Ovary (tissue), 3 donors: ENCODE measurements at regions not wholly inside any gene's neighbourhood (a gene's known extent, or its start where the extent isn't known, plus 50 kb on each side); places are given as distances from the start of the nearest gene placed in this dataset.

Source experiments
- POLR2A ChIP-seq: fragments of 450-650 bp; IDR thresholded peaks from one replicate; pipeline ENCODE4 v1.6.1; 2017; ENCODE audit warnings: antibody characterized with exemption, mild to moderate bottlenecking, moderate library complexity
- TF ChIP-seq, protein P1 (sequence below), 3 donors: fragments of 450-650 bp in 2 of 3; fragments of 200-600 bp in 1 of 3; IDR thresholded peaks; one replicate each; pipeline versions ENCODE4 v1.5.1 to v1.8.0; 2016 to 2022; ENCODE audit warnings: antibody characterized with exemption in 3 of 3, mild to moderate bottlenecking in 1 of 3
- donor health status: DM: no; HTN: no; CAD: no.

DNA sequence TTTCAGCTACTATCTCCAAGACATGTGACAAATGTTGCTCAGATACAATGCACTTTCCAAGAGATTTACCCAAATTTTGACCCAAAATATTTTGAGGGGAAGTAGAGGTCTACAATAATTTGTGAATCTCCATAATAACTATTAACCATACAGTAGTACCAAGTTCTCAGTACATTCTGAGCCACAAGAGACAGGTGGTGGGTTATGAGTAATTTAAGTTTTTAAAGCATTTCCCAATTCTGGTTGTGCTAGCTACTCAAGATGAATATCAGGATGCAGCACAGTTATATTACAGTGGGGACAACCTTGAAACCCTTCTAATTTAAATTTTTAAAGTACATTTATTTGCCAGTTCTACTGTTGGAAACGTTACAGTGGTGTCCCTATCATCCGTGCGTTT, 92.2 kb upstream of the MITF start:
- TF ChIP-seq POLR2A, result no peak
- TF ChIP-seq, protein P1, sequence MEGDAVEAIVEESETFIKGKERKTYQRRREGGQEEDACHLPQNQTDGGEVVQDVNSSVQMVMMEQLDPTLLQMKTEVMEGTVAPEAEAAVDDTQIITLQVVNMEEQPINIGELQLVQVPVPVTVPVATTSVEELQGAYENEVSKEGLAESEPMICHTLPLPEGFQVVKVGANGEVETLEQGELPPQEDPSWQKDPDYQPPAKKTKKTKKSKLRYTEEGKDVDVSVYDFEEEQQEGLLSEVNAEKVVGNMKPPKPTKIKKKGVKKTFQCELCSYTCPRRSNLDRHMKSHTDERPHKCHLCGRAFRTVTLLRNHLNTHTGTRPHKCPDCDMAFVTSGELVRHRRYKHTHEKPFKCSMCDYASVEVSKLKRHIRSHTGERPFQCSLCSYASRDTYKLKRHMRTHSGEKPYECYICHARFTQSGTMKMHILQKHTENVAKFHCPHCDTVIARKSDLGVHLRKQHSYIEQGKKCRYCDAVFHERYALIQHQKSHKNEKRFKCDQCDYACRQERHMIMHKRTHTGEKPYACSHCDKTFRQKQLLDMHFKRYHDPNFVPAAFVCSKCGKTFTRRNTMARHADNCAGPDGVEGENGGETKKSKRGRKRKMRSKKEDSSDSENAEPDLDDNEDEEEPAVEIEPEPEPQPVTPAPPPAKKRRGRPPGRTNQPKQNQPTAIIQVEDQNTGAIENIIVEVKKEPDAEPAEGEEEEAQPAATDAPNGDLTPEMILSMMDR (IDR thresholded peaks at IDR 0.05), result no peak
